GM18498 (cell line): ENCODE measurements at regions not wholly inside any gene's neighbourhood (a gene's known extent, or its start where the extent isn't known, plus 50 kb on each side); places are given as distances from the start of the nearest gene placed in this dataset.

Experiments used
- ATAC-seq: cut with Tn5 transposase; IDR thresholded peaks from one replicate; pipeline ENCODE4 v1.9.1; 2021; ENCODE audit warnings: mild to moderate bottlenecking, moderate library complexity; ENCODE audit not compliant: unreplicated experiment

DNA sequence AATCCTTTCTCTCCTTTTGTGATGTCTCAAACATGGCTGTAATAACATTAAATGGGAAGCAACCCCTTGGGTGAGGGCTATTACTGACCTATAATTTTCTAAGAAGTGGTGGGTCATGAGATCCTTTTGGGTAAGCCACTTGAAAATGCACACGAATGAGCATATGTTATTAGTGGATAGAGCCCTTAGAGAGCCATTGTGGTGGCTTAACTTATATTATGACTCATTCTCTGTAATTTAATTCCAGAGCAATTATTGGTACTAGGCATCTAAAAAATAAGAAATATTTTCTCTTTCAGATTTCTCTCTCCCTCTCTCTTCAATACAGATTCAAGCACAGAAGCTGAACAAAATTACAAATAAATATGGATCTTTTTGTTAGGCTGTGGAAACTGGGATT, 1177.4 kb upstream of the PHF14 start:
- no peak for ATAC-seq

GRCh38 chr7:9822458-9823290, 1151.0 kb upstream of the PHF14 start:
- no peak for ATAC-seq

GRCh38 chr7:9835199-9835598, 1138.5 kb upstream of the PHF14 start:
- no peak for ATAC-seq

DNA sequence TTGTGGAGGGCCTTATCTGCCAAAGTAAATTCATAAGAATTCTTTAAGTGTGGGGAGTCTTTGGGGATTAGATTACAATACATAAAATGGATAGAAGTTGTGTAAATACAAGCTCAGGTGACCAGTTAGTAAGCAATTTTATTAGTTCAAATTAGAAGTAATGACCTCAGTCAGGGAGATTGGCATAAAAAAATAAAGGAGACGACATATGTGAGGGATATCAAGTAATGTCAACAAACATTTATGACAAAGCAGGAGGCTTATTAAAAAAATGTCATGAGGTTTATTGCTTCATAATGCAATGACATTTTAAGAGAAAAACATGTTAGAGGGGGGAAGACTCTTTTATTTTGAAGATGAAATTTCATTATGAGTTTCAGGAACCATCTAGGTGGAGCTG, 1137.0 kb upstream of the PHF14 start:
- ATAC-seq = no peak

DNA sequence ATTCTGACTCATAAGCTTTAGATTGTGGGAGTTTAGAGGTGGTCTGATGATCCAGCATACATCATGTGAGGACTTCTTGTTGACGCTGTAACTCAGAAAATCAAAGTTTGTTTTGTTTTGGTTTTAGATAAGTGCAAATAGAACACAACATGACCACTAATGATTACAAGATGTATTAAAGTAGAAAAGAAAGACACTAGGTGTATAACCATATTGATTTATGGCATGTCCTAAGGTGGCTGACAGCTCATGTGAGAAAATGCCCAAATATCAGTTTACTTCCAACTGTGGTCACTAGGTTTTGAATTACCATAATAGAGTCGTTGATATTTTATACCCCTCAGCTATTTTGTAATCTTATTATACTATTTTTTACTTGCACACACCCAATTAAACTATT, 1131.4 kb upstream of the PHF14 start:
- no peak for ATAC-seq

DNA sequence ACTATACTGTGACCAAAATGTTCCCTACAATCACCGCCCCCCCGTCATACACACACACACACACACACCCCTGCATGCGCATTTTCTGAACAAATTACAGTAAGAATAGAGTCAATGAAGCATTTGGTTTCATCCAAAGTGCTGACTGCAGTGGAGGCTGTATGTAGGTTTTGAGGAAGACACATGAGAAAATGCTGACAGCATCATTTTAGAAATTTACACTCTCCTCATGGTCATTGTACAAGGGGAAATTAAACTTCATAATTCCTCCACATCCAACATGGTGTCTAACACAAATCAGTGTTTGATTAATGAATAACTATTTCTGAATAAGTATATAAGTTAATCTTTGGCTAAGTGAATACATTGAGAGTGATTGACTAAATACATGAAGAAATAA, 1126.8 kb upstream of the PHF14 start:
- ATAC-seq = no peak

GRCh38 chr7:9854605-9855004, 1119.1 kb upstream of the PHF14 start:
- ATAC-seq = no peak

DNA sequence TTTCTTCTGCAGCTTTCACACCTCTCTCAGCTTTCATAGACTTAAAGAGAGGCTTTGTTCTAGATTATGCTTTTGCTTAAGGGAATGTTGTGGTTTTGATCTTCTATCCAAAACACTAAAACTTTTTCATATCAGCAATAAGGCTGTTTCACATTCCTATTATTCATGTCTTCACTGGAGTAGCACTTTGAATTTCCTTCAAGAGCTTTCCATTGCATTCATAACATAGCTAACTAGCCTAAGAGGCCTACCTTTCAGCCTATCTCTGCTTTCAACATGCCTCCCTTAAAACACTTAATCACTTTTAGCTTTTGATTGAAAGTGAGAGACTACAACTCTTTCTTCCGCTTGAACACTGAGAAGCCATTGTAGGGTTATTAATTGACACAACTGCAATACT, 1117.0 kb upstream of the PHF14 start:
- no peak for ATAC-seq

DNA sequence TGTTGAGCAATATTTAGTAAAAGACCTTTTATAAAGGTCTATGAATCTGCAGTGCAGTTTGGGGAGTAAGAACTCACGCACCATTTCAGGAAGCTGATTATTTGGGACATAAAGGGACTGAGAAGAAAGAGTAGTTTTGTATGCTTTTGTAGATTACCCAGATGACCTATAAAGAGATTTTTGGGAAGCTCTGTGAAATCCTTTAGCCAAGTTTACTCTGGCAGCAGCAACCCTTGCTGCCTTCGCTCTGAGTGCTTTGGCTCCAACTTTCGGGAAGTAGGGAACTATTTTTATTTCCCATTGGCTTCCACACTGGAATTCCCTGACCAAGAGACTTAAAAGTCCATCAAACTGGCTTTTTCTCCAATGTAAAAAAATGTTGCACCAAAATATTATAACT, 1110.1 kb upstream of the PHF14 start:
- no peak for ATAC-seq

DNA sequence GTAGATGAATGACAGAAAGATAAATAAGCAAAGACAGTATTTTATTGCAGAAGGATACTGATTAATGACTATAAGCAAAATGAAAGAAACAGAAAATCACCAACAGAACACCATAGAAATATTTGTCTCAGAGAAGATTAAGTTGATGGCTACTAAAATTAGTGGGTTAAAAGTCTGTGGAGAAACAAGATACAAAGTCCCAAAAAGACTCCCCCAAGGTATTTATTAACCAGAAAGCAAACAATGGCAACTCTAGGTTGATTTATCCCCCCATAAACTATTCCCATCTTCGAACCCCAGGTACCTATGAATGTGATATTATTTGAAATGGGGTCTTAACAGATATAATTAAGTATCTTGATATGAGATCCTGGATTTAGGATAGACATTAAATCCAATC, 1104.5 kb upstream of the PHF14 start:
- ATAC-seq = no peak

DNA sequence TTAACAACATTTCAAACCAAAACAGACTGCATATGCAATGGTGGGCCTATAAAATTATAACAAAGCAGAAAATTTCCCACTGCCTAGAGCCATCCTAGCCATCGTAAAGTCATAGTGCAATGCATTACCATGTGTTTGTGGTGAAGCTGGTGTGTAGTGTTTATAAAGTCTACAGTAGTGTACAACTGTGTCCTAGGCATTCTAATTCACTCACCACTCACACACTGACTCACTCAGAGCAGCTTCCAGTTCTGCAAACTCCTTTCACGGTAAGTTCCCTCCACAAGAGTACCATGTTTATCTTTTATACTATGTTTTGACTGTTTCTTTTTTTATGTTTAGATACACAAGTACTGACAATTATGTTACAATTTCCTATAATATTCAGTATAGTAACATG, 1104.1 kb upstream of the PHF14 start:
- no peak for ATAC-seq

GRCh38 chr7:9870674-9871073, 1103.0 kb upstream of the PHF14 start:
- no peak for ATAC-seq

DNA sequence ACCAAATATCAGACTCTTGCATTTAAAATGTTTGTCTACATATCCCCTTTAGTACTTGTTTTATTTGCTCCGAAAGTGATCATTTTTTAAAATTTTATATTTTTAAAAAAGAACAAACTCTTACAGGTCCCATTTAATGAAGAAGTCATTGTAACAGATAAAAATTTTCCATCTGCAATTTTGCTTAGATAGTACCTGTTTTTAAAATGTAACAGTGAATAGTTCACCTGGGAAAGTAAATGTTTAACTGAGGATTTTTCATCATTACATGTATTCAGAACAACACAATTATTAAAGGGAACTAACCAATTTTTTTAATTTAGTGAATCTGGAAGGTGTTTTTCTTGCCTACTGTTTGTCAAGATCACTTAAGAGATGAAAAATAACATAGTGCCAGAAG, 1099.5 kb upstream of the PHF14 start:
- ATAC-seq = no peak

DNA sequence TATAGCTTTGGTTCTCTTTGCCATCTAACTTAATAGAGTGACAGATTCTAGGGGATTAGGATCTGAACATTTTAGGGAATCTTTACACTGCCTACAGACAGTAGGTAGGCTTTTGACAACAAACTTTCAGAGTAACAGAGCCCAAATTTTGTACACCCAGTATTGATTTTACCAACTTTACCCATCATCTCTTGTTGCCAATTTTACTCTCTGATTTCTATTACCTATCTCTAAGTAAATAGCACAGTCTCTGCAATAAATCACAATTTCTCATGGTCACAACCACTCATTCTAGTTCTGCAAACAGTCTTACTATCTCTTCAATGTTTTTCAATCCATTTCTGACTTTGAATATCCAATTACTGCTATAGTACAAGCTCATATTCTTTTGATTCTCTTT, 1097.6 kb upstream of the PHF14 start:
- no peak for ATAC-seq

- no peak for ATAC-seq
These were observed 1084.1 kb upstream of the PHF14 start for GRCh38 chr7:9889554-9889953.

GRCh38 chr7:9890092-9890491, 1083.6 kb upstream of the PHF14 start:
- ATAC-seq = no peak

GRCh38 chr7:9891056-9891455, 1082.6 kb upstream of the PHF14 start:
- no peak for ATAC-seq

GRCh38 chr7:9900339-9900738, 1073.3 kb upstream of the PHF14 start:
- ATAC-seq = no peak

GRCh38 chr7:9921326-9921725, 1052.3 kb upstream of the PHF14 start:
- ATAC-seq = no peak

DNA sequence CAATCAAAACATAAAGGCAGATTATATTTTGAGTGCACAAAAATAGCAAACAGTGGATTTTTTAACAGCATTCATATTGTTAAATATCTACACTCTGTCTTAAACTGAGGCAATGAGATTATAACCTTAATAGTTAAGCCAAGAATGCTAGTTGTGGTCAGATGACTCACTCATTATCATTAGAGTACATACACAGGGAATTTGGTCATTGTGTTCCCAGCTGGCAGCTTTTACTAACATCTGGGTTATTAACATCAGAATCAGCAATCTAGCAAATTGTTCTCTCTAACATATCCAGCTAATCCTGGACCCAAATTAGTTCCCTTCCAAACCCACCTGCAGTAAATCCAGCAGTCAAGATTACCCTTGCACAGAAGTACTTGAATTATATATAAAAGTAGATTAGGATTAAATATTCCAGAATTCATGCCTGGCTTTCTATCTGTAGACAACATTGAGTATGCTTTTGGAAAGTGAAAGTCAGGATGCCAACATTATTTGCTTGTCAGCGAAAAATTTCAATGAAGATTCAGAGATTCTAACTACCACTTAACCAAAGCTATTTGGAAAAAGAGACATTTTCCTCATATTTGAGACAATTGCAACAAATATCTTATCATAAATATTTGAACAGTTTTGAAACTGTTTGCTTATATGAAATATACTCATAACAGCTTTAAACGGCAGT, 1035.6 kb upstream of the PHF14 start:
- ATAC-seq = no peak

DNA sequence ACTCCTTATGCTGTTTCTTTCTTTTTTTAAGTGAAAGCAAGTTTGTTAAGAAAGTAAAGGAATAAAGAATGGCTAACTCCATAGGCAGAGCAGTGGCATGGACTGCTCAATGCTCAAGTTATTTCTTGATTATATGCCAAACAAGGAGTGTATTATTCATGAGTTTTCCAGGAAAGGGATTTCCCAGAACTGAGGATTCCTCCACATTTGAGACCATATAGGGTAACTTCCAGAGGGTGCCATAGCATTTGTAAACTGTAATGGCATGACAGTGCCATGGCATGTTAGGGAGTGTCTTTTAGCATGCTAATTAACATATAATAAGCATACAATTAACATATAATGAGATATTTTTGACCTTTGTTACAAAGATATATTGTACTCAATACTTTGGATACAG, 1034.5 kb upstream of the PHF14 start:
- ATAC-seq = no peak

DNA sequence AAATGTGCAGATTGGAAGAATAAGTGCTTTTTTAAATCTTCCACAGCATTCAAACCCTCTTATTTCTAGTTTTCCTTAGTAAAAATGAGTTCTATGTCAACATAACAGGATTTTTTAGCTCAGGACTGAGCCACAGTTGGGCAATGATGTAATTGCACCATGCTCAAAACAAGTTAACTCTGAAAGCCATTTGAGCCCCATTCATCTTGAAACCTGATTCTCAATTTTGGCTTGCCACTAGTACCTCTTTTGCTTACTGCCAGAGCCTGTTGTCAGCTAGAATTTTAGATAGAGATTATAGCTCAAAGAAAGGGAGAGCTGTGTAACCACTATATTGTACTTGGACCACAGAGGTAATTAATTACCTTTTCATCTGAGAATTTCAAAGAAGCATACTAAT, 1028.5 kb upstream of the PHF14 start:
- no peak for ATAC-seq

DNA sequence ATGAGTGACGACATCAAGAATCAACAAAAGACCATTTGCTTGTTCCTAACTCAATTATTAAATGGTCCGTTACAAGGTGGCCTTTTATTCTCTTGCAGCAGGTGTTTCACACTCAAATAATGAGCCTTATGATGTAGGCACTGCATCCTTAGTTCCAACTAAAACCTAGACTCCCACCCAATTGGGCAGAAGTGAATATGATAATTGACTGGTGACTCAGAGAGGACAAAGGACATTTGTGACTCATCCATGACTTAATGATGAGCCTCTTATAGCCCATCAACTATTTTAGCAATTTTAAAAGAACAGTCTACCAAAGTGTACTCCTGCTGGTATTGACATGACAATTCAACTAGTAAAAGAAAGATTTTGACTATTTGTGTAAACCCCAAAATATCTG, 1027.8 kb upstream of the PHF14 start:
- no peak for ATAC-seq
